Erythroblast (primary cell): ENCODE measurements at regions not wholly inside any gene's neighbourhood (a gene's known extent, or its start where the extent isn't known, plus 50 kb on each side); places are given as distances from the start of the nearest gene placed in this dataset.

ENCODE experiments used
- DNase-seq, 2 experiments: peaks; one replicate each; lab custom pipeline; 2025; lab: John Stamatoyannopoulos, UW
- GATA1 ChIP-seq: IDR thresholded peaks from 2 replicates; pipeline ENCODE4 v1.6.1; 2011; ENCODE audit warnings: low read depth, mild to moderate bottlenecking, control low read depth, low read length, moderate library complexity
- POLR2A ChIP-seq: IDR thresholded peaks from 2 replicates; pipeline ENCODE4 v1.6.1; 2011; ENCODE audit warnings: mild to moderate bottlenecking, low read length

GRCh38 chr17:73813201-73813600 is 169.0 kb upstream of the SDK2 start:
- DNase-seq, result no peak
- TF ChIP-seq GATA1, result no peak
- no peak for TF ChIP-seq POLR2A

DNA sequence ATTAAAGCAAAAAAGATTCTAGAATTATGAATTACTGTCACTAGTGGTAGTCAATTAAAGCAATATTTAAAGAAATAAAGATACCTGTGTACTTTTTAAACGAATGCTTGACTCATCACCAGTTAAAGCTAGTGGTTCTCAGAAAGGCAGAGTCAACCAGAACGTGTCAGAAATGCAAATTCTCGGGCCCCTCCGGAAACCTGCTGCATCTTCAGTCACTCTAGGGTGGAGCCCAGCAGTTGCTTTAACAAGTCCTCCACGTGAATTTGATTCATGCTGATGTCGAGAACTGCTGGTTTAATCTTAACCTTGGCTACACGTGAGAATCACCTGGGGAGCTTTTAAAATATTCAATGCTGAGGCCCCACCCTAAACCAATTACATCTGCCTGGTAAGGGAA is 169.8 kb upstream of the SDK2 start:
- no peak for DNase-seq
- TF ChIP-seq POLR2A, result no peak
- TF ChIP-seq GATA1, result no peak

GRCh38 chr17:73815474-73815873 is 171.2 kb upstream of the SDK2 start:
- TF ChIP-seq GATA1 (no peak), POLR2A (no peak)
- DNase-seq, result no peak

DNA sequence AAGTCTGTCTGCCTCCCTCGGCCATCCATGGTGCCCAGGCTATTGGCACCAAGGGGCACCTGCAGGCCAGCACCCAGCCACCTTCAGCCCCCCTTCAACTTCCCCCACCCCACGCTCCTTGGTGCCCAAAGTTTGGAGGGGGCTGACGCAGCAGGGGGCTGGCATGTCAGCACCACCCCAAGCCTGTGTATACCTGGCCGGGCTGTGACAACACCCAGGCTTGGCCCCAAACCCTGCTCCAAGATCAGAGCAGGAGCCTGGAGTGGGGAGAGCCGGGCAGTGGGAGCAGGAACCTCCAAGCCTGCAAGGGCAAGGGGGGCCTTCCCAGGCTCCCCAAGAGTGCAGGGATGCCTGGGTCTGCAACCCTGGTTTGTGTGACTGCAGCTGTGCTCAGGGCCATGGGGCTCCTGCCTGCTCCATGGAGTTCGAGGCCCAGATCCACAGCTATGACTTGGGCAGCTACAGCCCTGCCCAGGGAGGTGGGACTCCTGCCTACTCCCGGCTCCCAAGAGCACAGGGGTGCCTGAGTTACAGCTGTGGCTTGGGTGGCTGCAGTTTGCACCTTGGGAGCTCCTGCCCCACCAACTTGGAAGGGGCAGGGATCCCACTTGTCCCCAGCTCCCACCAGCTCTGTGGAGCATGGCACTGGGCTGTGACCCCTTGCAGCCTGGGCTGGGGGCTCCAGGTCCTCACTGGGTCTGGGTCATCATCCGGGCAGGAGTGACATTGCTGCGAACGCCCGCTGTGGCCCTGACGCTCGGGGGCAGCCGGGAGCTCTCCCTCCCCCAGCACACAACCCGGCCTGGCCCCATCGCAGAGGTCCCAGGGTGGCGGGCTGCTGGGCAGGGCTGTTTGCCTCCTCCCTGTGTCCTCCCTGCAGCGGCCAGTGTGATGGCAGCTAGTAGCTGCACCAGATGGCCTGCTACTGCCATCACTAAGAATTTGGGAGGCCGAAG is 175.5 kb upstream of the SDK2 start:
- DNase-seq, result no peak
- no peak for TF ChIP-seq POLR2A
- no peak for TF ChIP-seq GATA1

- DNase-seq, result peak; percentile 3 to 7
- TF ChIP-seq GATA1 (no peak), POLR2A (no peak)
Measured at GRCh38 chr17:73820686-73821448, 176.6 kb upstream of the SDK2 start.

- DNase-seq, result no peak
- no peak for TF ChIP-seq POLR2A
- TF ChIP-seq GATA1, result no peak
Measured at GRCh38 chr17:73821665-73822064, 177.4 kb upstream of the SDK2 start.

DNA sequence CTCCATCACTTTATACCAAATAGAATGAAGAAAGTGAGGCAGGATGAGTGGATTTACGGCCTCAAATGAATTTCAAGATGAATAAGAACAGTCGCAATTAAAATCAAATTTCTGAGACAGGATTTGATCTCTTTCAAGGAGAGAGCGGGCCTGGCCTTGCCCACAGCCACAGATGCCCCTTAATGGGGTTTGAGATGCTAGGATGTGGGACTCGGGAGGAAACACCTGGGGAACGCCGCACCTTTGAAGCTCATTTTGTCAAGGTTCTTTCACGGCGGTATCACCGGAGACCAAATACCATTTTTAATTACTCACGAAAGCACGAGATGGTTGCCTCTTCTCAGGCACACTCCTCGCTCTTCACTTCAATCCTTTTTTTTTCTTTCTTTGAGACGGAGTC is 178.1 kb upstream of the SDK2 start:
- no peak for TF ChIP-seq GATA1
- no peak for TF ChIP-seq POLR2A
- DNase-seq, result no peak

GRCh38 chr17:73823684-73824083 is 179.4 kb upstream of the SDK2 start:
- DNase-seq, result no peak
- no peak for TF ChIP-seq GATA1

- TF ChIP-seq POLR2A (no peak), GATA1 (no peak)
- DNase-seq, result no peak
Measured at GRCh38 chr17:73824321-73824720, 180.1 kb upstream of the SDK2 start.

DNA sequence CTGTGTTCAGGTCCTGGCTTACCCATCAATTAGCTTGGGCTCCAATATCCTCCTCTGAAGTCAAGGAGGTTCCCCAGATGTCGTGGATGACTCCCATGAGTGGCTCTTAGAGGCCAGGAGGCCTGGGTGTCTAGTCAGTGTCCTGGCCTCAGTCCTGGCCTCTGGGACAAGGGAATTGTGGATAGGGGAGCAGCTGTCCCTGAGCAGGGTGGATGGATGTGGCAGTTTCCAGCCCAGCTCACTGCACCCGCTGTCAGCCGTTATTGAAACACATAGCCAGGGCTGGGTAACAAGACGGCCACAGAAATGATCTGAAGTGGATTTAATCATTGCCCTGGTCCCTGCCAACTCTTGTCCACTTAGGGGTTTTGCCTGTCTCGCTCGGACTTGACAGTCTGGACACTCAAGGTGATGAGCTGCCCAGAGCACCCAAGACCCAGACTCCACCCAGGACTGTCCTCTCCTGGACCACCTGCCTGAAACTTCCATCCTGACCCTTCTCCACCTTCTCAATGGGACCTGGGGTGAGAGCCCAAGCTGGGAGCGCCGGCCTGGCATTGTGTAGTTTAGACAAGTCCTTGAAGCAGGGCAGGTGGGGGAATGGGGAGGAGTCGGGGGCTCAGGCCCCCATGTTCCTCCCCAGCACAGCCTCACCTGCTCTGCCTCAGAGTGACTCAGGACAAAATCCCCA is 182.1 kb upstream of the SDK2 start:
- TF ChIP-seq POLR2A, result no peak
- TF ChIP-seq GATA1, result no peak
- no peak for DNase-seq

DNA sequence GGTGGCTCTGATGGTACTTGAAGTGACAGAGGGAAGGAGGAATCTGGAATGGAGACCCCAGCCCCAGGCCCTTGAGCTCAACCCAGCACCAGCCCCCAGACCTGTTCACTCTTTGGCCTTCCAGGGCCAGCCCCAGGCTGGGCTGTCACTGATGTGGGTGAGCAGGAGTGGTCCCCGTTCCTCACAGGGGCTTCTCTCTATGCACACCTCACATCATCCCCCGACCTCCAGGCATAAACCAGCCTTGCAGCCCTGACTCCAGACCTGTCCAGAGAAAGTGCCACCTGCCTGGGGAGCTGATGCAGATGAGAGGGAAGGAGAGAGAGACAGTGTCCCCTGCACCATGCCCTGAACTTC is 182.6 kb upstream of the SDK2 start:
- no peak for TF ChIP-seq GATA1
- TF ChIP-seq POLR2A, result no peak
- no peak for DNase-seq

- TF ChIP-seq GATA1 (no peak), POLR2A (no peak)
- DNase-seq, result no peak
Measured at GRCh38 chr17:73827627-73828291, 183.5 kb upstream of the SDK2 start.

DNA sequence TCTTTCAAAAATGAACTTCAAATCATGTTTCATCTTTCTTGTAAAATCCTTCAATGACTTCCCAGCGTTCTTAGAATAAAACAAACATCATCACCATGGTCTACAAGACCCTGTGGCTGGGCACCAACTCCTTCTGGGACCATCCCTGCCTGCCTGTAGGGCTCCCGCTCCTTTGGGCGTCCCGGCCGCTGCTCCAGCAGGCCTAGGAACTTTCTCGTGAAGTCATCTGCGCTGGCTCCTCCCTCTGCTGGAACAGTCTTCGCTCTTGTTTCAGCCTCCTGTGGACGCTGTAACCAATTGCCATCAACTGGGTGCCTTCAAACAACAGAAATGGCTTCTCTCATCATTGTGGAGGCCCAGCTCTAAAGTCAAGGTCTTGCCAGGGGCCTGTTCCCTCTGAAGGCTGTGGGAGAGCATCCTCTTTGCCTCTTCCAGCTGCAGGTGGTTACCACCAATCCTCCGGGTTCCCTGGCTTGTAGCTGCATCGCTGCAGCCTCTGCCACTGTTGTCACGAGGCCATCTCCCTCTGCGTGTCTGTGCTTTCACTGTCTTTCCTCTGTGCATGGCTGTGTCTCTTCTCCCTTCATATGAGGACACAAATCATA is 185.5 kb upstream of the SDK2 start:
- no peak for DNase-seq
- no peak for TF ChIP-seq POLR2A
- no peak for TF ChIP-seq GATA1

GRCh38 chr17:73831699-73832098 is 187.5 kb upstream of the SDK2 start:
- DNase-seq, result no peak
- TF ChIP-seq GATA1 (no peak), POLR2A (no peak)
